ENCODE measurements at regions not wholly inside any gene's neighbourhood (a gene's known extent, or its start where the extent isn't known, plus 50 kb on each side); places are given as distances from the start of the nearest gene placed in this dataset.

- no peak for DNase-seq
Observed at GRCh38 chr16:6160871-6161270, 1063.3 kb upstream of the EEF2KMT start.

DNA sequence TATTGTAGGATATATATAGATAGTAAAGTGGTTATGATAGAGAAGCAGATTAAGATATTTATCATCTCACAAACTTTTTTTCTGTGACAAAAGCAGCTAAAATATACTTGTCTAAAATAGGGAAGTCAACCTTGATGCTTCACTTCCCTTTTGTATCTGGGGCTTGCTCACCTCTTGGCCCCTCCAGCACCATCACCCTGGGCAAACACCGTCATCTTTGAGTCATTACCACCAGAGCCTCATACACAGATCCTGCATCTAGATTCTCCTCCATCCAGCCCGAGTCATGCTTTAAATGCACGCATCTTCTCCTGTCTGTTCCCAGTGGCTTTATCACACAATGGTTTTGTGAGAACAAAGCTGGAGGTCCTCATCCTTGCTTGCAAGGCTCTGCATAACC is 1062.7 kb upstream of the EEF2KMT start:
- DNase-seq: no peak

DNA sequence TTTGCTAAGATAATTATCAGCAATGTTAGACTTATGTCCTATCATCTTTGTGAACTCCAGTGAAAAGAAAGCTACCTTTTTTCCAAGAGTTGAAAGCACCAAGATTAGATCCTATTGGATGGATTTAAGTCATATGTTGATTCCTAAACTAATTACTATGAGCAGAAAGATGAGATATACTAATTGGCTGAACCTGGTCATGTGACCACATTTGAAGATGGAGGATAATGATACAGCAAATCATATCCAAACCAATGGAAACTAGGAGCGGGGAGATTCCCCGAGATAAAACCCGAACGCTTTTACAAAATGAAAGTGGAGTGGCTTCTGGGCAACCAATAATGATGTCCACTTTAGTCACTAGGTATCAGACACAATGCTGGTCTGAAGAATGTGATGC is 1060.2 kb upstream of the EEF2KMT start:
- no peak for DNase-seq

- DNase-seq: no peak
Observed at GRCh38 chr16:6155271-6155670, 1057.7 kb upstream of the EEF2KMT start.

DNA sequence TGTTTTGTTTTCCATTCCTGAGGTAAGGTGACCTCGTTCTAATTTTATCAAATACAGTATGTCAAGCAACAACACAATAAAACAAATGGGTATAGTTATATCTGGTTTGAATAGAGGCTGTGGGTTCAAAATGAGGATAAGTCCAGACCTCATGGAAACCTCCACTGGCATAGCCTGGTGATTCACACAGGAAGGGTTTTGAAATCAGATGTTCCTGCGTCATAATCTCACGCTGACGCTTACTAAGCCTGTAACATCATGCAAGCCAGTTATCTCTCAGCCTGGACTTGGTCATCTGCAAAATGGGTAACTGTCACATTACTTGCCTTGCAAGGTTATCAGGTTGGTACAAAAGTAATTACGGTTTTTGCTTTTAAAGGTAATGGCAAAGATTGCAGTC is 1056.3 kb upstream of the EEF2KMT start:
- DNase-seq: no peak

- DNase-seq: no peak
Observed at GRCh38 chr16:6149031-6149430, 1051.4 kb upstream of the EEF2KMT start.

GRCh38 chr16:6148361-6148760 is 1050.8 kb upstream of the EEF2KMT start:
- DNase-seq: no peak

DNA sequence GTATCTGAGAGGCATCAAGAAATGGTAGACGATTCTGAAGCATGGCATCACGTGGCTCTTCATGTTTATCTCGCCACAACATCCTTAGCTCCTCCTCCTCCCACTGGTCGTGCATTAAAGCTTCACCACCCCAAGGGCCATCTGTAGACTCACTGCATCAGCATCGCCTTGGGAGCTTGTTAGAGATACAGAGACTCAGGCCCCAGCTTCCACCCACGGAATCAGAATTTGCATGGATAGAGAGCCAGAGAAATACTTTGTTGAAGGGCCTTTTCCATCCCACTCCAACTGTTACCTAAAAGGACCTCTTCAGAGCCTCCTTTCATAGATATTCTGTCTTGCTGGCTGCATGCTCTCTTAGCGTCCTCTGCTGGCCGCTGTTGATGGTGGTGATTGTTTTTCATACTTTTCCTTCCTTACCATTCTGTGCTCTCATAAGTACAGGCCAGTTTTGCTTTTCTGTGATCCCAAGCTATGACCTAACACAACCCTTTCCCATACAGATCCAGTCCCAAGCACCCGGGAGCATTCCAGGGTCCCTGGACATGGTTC is 1049.4 kb upstream of the EEF2KMT start:
- DNase-seq: no peak

DNA sequence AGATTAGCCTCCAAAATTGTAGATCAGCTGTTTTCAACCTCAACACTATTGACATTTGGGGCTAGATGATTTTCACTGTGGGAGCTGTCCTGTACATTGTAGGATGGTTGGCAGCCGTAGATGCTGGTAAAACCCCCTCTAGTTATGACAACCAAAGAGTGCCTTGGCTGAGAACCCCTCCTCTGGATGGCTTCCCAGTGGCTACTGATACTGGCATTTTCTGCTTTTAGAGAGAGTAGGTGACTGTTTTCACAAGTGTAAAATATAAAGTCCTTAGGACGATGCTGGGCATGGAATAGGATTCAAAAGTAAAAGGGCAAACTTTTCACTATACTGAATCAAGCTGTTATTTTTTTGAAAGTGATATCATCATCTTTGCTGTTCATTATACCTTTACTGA is 1048.8 kb upstream of the EEF2KMT start:
- DNase-seq: no peak

DNA sequence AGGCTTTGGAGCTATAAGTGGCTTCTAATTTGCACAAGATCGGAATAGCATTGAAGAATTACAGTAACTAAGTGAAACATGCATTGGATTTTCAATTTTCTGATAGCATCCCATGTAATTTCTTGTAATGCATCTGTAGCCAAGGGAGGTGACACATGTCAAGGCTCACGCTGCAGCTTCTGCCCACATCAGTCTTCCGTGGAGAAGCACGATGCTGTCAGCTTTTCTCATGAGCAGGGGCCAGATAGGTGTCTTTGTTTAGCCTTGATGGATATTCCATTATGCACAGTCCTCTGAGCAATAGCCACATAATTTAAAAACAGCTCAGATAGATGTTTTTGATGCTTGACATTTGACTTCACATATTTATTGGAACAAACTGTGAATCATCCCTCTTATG is 1046.9 kb upstream of the EEF2KMT start:
- no peak for DNase-seq

DNA sequence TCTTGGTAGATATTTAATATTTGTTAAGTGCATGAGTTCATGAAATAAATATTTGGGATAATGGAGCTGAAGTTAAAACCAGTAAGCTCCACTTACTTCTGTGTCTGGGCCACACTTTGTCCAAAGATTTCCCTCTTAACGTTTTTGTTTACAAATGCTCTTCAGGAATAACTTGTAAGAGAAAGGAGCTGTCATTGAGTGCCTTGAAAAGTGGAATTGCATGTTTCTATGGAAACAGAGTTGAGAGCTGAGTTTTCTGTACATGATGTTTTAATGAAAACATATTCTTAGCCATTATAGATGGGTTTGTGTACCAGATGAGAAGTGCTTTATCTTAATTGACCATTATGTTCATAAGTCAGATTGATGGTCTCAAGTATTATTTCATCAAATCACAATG is 1045.4 kb upstream of the EEF2KMT start:
- DNase-seq: no peak

GRCh38 chr16:6133009-6133557 is 1035.5 kb upstream of the EEF2KMT start:
- DNase-seq: no peak

DNA sequence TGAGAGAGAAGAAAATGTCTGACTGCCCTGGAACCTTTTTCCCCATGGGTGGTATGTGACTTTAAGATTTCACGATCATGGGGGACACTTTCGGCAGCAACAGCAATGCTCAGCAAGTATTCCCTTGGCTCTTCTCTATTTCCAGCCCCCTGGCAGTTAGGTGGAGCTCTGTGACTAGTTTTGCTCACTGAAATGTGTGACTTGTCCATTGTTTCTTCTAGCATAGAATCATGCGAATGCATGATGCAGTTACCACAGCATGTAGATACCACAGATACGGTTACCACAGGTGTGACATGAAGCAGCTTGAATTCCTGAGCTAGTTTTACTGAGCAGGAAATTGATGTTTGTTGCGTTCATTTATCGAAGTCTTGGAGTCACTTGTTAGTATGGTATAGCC is 1034.5 kb upstream of the EEF2KMT start:
- DNase-seq: no peak

GRCh38 chr16:6131526-6132050 is 1034.0 kb upstream of the EEF2KMT start:
- no peak for DNase-seq

DNA sequence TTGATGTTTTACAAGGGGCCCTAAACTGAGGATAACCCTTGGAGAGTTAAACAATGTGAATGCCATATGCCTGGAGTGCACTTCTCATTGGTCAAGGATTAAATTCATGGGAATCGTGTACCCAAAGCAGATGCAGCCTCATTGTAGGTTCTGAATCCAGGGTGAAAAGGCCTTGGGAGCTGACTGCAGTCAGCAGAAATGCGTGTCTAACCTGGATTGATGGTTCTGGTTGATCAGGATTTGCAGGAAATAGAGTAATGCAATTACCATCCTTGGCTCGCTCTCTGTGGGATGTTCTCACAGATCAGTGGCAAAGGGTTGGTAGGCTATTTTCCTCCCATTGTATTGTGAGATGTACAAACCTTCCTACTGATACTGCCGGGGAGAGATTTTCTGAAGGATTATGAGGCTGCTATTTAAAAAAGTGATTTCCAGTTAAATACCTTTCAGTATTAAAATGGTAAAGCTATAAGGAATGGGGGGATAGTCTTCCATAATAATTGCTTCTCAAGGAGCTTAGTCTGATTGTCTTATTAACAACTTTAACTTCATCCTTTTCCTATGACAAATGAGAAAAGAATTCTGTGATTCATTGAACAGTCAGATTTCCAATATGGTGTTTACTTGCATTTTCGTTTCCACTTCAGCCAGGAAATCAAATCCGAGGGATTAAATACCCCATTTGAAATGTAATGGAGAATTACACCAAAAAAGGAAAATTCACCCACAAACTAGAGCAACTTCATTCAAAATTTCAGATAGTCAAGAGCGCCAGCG is 1028.1 kb upstream of the EEF2KMT start:
- DNase-seq: no peak

GRCh38 chr16:6124136-6124535 is 1026.5 kb upstream of the EEF2KMT start:
- no peak for DNase-seq

DNA sequence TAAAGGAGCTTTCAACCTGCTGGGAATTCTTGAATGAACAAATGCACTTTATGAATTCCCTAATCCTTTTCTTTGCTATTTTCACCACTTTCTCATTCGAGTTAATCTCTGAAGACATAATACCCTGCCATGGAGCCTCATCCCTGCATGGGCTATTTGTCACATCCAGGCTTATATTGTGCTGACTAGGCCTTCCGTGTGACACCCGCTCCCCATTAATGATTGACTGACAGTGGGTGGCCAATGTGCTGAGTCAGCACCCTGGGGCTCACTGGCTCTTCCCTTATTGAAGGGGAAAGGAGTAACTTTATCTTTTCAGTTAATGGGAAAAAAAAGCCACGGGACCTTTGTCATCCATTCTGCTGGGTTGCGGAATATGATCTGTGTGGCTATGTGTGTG is 1024.8 kb upstream of the EEF2KMT start:
- DNase-seq: no peak

GRCh38 chr16:6114691-6115090 is 1017.1 kb upstream of the EEF2KMT start:
- DNase-seq: no peak

GRCh38 chr16:6113749-6114148 is 1016.2 kb upstream of the EEF2KMT start:
- no peak for DNase-seq

DNA sequence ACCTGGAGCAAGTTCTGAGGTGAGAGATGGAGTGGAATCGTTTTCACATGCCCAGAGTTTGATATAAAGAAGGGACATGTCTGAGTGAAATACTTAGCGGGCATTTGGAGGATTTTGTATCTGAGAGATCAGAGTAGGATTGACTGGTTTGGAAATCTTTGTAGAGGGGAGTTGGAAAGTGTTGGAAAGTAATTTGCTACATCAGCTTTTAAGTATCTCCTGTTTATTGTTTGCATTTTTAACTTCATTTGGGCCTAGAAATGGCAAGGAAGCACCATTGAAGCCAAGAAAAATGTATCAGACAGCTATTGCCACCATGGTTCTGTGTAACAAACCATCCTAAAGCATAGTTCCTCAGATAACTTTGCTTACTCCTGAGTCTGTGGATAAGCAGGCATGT is 1015.1 kb upstream of the EEF2KMT start:
- no peak for DNase-seq

- DNase-seq: no peak
Observed at GRCh38 chr16:6111390-6111789, 1013.8 kb upstream of the EEF2KMT start.

DNA sequence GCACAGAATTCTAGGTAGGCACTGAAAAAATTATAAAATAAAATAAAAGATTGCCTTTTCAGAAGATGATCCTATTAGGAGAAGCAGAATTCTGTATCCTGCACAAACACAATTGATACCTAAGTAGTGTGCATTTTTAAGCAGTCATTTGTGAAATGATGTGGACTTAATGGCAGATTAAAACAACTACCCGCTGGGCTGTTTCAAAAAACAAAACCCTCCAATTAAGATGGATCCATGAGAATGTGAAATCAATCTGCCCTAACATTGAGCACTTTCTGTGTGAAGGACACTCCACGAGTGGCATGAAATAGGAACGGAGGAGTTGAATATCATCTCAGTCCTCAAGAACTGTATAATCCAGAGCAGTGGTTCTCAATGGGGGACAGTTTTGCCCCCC is 1012.8 kb upstream of the EEF2KMT start:
- DNase-seq: no peak

- DNase-seq: no peak
Observed at GRCh38 chr16:6106061-6106460, 1008.5 kb upstream of the EEF2KMT start.

- no peak for DNase-seq
Observed at GRCh38 chr16:6105115-6105514, 1007.5 kb upstream of the EEF2KMT start.

DNA sequence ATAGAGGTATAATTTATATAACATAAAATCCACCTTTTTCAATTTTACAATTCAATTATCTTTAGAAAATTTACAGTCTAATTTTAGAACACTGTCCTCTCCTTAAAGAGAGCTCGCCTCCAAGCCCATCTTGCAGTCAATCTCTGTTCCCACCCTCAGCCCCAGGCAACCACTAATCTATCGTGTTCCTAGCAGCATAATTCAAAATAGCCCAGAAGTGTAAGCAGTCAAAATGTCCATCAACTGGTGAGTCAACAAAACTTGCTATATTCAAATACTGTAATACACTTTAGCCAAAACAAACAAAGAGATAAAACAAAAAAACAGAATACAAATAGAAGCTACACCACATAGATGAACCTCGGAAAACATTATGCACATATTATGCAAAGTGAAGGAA is 1006.8 kb upstream of the EEF2KMT start:
- no peak for DNase-seq
